ENCODE measurements at regions not wholly inside any gene's neighbourhood (a gene's known extent, or its start where the extent isn't known, plus 50 kb on each side); places are given as distances from the start of the nearest gene placed in this dataset.

DNA sequence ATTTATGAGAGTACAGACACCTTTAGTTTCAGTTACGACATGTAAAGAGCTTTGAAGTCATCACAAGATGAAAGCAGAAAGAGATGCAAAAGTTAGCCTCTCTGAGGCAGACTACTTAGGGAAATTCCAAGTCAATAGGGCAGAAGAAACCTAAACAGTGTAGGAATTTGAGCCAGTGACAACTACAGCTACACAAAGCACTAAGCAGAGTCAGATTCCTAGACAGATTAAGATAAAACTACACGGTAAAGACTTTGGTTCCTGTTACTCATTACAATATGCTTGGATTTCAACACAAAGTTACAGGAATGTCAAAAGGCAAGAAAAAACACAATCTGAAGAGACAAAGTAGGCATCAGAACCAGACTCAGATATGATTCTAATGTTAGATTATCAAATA is 1302.3 kb downstream of the FSCB start:
- no peaks in the 10 kb centered on the region for H3K27me3 ChIP-seq (ENCODE audit: control insufficient read depth in 2 of 2, insufficient read depth in 2 of 2, low read length in 2 of 2)
- CTCF ChIA-PET: no interaction called here
- intact Hi-C loops (cut with micrococcal nuclease): no loop called here

More for the DNA sequence above, 1302.3 kb downstream of the FSCB start:
- Histone ChIP-seq H3K4me2 (ENCODE audit: insufficient read depth, low read length) (no peak overlapping the region), H3K9ac (replicated peaks; ENCODE audit: extremely low read depth, insufficient read depth, low read length) (no peak overlapping the region), H4K20me1 (replicated peaks; ENCODE audit: control insufficient read depth, extremely low read depth, insufficient read depth, low read length) (no peaks in the 10 kb centered on the region), H3K9me3 (replicated peaks; ENCODE audit: control insufficient read depth, insufficient read depth, low read length) (no peaks in the 10 kb centered on the region), H3K4me3 (replicated peaks in 1 of 3; ENCODE audit: insufficient read depth in 1 of 3, low read depth in 1 of 3, low read length in 3 of 3) (no peak overlapping the region), H2AFZ (ENCODE audit: low read depth, low read length) (no peak overlapping the region), H3K79me2 (ENCODE audit: control insufficient read depth, insufficient read depth, low read length) (no peaks in the 10 kb centered on the region), H3K27ac (ENCODE audit: insufficient read depth, low read depth, low read length) (no peak overlapping the region), H3K4me1 (ENCODE audit: control insufficient read depth, extremely low read depth, insufficient read depth, low read length) (no peaks in the 10 kb centered on the region), H3K9me1 (replicated peaks; ENCODE audit: control insufficient read depth, extremely low read depth, insufficient read depth, low read length) (peaks cover 2% of the 10 kb centered on the region), H3K36me3 (ENCODE audit: control insufficient read depth in 2 of 2, extremely low read depth in 1 of 2, insufficient read depth in 2 of 2, low read length in 2 of 2) (no peaks in the 10 kb centered on the region)
- no peak for FAIRE-seq
- no peak for DNase-seq (ENCODE audit: low read depth, low spot score)
- dilution Hi-C loops (cut with MboI; ENCODE audit: extremely low pct_ligation_motif_present, low sequenced_read_pairs): no loop called here
- POLR2A ChIA-PET: no interaction called here
- no TSS peak for BruUV-seq (replicated peaks)
- TF ChIP-seq JUN (IDR thresholded peaks at IDR 0.05; ENCODE audit: borderline replicate concordance, insufficient read depth, insufficient read length, low read depth) (no peak), FOS (IDR thresholded peaks at IDR 0.05; ENCODE audit: borderline replicate concordance, insufficient read depth, low read length) (no peak), EZH2 (IDR thresholded peaks at IDR 0.05; ENCODE audit: borderline replicate concordance, low read depth, low read length, severe bottlenecking) (no peak), POLR2AphosphoS5 (IDR thresholded peaks at IDR 0.05; ENCODE audit: insufficient read depth, low read depth, low read length) (no peak), GATA2 (IDR thresholded peaks at IDR 0.05; ENCODE audit: insufficient read depth, insufficient read length, low read depth, low read length) (no peak), POLR2A (IDR thresholded peaks at IDR 0.05; ENCODE audit: low read depth, low read length) (no peak), MYC (IDR thresholded peaks at IDR 0.05; ENCODE audit: low read depth, low read length) (no peak)
- TF ChIP-seq, protein P1, sequence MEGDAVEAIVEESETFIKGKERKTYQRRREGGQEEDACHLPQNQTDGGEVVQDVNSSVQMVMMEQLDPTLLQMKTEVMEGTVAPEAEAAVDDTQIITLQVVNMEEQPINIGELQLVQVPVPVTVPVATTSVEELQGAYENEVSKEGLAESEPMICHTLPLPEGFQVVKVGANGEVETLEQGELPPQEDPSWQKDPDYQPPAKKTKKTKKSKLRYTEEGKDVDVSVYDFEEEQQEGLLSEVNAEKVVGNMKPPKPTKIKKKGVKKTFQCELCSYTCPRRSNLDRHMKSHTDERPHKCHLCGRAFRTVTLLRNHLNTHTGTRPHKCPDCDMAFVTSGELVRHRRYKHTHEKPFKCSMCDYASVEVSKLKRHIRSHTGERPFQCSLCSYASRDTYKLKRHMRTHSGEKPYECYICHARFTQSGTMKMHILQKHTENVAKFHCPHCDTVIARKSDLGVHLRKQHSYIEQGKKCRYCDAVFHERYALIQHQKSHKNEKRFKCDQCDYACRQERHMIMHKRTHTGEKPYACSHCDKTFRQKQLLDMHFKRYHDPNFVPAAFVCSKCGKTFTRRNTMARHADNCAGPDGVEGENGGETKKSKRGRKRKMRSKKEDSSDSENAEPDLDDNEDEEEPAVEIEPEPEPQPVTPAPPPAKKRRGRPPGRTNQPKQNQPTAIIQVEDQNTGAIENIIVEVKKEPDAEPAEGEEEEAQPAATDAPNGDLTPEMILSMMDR (IDR thresholded peaks at IDR 0.05; ENCODE audit: extremely low read depth in 1 of 2, insufficient read depth in 1 of 2, low read depth in 1 of 2, low read length in 2 of 2): no peak
- TF ChIP-seq, protein P2, sequence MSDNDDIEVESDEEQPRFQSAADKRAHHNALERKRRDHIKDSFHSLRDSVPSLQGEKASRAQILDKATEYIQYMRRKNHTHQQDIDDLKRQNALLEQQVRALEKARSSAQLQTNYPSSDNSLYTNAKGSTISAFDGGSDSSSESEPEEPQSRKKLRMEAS (IDR thresholded peaks at IDR 0.05; ENCODE audit: insufficient read depth, insufficient read length): no peak

Measured in endothelial cell of umbilical vein (primary cell).